K562 (cell line): ENCODE measurements at regions not wholly inside any gene's neighbourhood (a gene's known extent, or its start where the extent isn't known, plus 50 kb on each side); places are given as distances from the start of the nearest gene placed in this dataset.

Experiments used
- ATAC-seq: fragments of 200-7000 bp; cut with Tn5 transposase; 3 replicates; pipeline ENCODE4 v1.9.1; 2020; ENCODE audit warnings: moderate library complexity
- BruUV-seq: library from RNA; stranded (reverse); fragments of 400-500 nt; replicated peaks from 2 replicates; lab custom pipeline; 2021; lab: Mats Ljungman, UMichigan
- CTCF ChIA-PET: fragments of 300-600 bp; formaldehyde crosslinking; extraction: SDS; loops from one replicate; lab custom pipeline; 2021; ENCODE audit warnings: low intra/inter-chr PET ratio; lab: Yijun Ruan, JAX
- POLR2A ChIA-PET: fragments of 300-600, 350-650 bp; sonication (Branson Sonifier 250); formaldehyde crosslinking; extraction: SDS; loops from one replicate; lab custom pipeline; 2021; ENCODE audit warnings: antibody characterized with exemption, inconsistent platforms; lab: Yijun Ruan, JAX
- DNase-seq, 4 experiments: peaks; one replicate each; pipeline versions ENCODE4 v3.0.0 to v3.0.0-alpha.2; 2011 to 2018; ENCODE audit warnings: low spot score in 3 of 4, mixed read lengths in 3 of 4; ENCODE audit errors: extremely low read depth in 1 of 4
- FAIRE-seq: peaks from 2 replicates; lab custom pipeline; 2011; peaks lifted over from hg19 to GRCh38; lab: Jason Lieb, UNC
- H2AFZ ChIP-seq: 2 replicates; pipeline ENCODE4 v1.6.0; 2011; ENCODE audit warnings: low read depth, low read length, control low read depth, inconsistent platforms
- H3K27ac ChIP-seq: fragments of 200-600 bp; 3 replicates; pipeline ENCODE4 v1.8.0; 2011; ENCODE audit warnings: low read depth, mild to moderate bottlenecking, control low read depth, inconsistent platforms, low read length, moderate library complexity, mixed read lengths; ENCODE audit errors: extremely low read depth
- H3K27me3 ChIP-seq, 2 experiments: fragments of 300-600 bp in 1 of 2; 2 replicates in 1 of 2; 3 replicates in 1 of 2; pipeline versions ENCODE4 v1.6.0 to v1.8.0; 2011; ENCODE audit warnings: inconsistent platforms in 2 of 2, low read length in 2 of 2, mild to moderate bottlenecking in 1 of 2, mixed read lengths in 1 of 2, moderate library complexity in 1 of 2; ENCODE audit not compliant: control insufficient read depth in 2 of 2, insufficient read depth in 2 of 2
- H3K36me3 ChIP-seq: fragments of 300-600 bp; 3 replicates; pipeline ENCODE4 v1.8.0; 2011; ENCODE audit warnings: mild to moderate bottlenecking, low read length, inconsistent platforms; ENCODE audit not compliant: control insufficient read depth, insufficient read depth
- H3K4me1 ChIP-seq, 2 experiments: fragments of 200-600 bp in 1 of 2; replicated peaks in 1 of 2; 2 replicates in 1 of 2; 3 replicates in 1 of 2; pipeline versions ENCODE4 v1.5.1 to v1.8.0; 2011; ENCODE audit warnings: inconsistent platforms in 2 of 2, low read length in 2 of 2, mild to moderate bottlenecking in 1 of 2, mixed read lengths in 1 of 2, moderate library complexity in 1 of 2; ENCODE audit not compliant: control insufficient read depth in 2 of 2, insufficient read depth in 2 of 2
- H3K4me2 ChIP-seq: 2 replicates; pipeline ENCODE4 v1.6.1; 2011; ENCODE audit warnings: low read length, control low read depth, inconsistent platforms, mixed read lengths; ENCODE audit not compliant: insufficient read depth
- H3K4me3 ChIP-seq: fragments of 200-600 bp; sonication (generic), shearing (Covaris generic); 2 replicates; pipeline ENCODE4 v1.5.1; 2016; ENCODE audit warnings: control low read depth, inconsistent platforms
- H3K79me2 ChIP-seq: fragments of 200-600 bp; 3 replicates; pipeline ENCODE4 v1.8.0; 2011; ENCODE audit warnings: low read length, inconsistent platforms; ENCODE audit not compliant: control insufficient read depth, insufficient read depth
- H3K9ac ChIP-seq, 2 experiments: 2 replicates each; pipeline versions ENCODE4 v1.6.0 to v1.6.1; 2011; ENCODE audit warnings: low read depth in 2 of 2, low read length in 2 of 2, control low read depth in 1 of 2, inconsistent platforms in 1 of 2, mild to moderate bottlenecking in 1 of 2, mixed read lengths in 1 of 2; ENCODE audit not compliant: insufficient read depth in 1 of 2
- H3K9me1 ChIP-seq: one replicate; pipeline ENCODE4 v1.6.0; 2011; ENCODE audit warnings: inconsistent platforms, mild to moderate bottlenecking, low read length, moderate library complexity; ENCODE audit not compliant: control insufficient read depth, insufficient read depth
- H3K9me3 ChIP-seq: replicated peaks from 2 replicates; pipeline ENCODE4 v1.5.1; 2011; ENCODE audit warnings: low read depth, low read length, inconsistent platforms; ENCODE audit not compliant: control insufficient read depth, insufficient read depth
- H4K20me1 ChIP-seq: replicated peaks from 2 replicates; pipeline ENCODE4 v1.6.1; 2011; ENCODE audit warnings: low read length, inconsistent platforms, mixed read lengths; ENCODE audit not compliant: control insufficient read depth, insufficient read depth
- CCNT2 ChIP-seq: IDR thresholded peaks from 2 replicates; pipeline ENCODE4 v1.6.1; 2011; ENCODE audit warnings: borderline replicate concordance, low read depth, mild to moderate bottlenecking, moderate library complexity, mixed read lengths, low read length; ENCODE audit not compliant: insufficient read length; ENCODE audit errors: extremely low read depth
- HDGF ChIP-seq: fragments of 450-650 bp; IDR thresholded peaks from 2 replicates; pipeline ENCODE4 v1.6.1; 2016
- MCM5 ChIP-seq: fragments of 450-650 bp; IDR thresholded peaks from 2 replicates; pipeline ENCODE4 v1.6.1; 2016; ENCODE audit warnings: low read depth
- RAD51 ChIP-seq: fragments of 450-650 bp; IDR thresholded peaks from 2 replicates; pipeline ENCODE4 v1.7.1; 2016; ENCODE audit warnings: low read depth, mild to moderate bottlenecking, borderline replicate concordance
- SMAD4 ChIP-seq: fragments of 250-450 bp; sonication (Bioruptor Pico); conservative IDR thresholded peaks from 2 replicates; pipeline ENCODE4 v1.8.0; 2021; ENCODE audit warnings: inconsistent platforms, mild to moderate bottlenecking, moderate library complexity
- ZMIZ1 ChIP-seq, 2 experiments: fragments of 150-350 bp in 1 of 2; IDR thresholded peaks; 2 replicates each; pipeline ENCODE4 v1.6.1; 2012 to 2016; ENCODE audit warnings: low read depth in 2 of 2, low read length in 2 of 2, mild to moderate bottlenecking in 1 of 2, moderate library complexity in 1 of 2
- ZNF124 ChIP-seq: sonication (generic); formaldehyde crosslinking; IDR thresholded peaks from 2 replicates; pipeline ENCODE4 v1.8.1; 2022; ENCODE audit warnings: missing genetic modification reagents
- ZNF134 ChIP-seq: fragments of 250-450 bp; sonication (Bioruptor Pico); conservative IDR thresholded peaks from 2 replicates; pipeline ENCODE4 v1.4.0; 2020
- ZNF699 ChIP-seq: fragments of 250-450 bp; sonication (Bioruptor Pico); IDR thresholded peaks from 2 replicates; pipeline ENCODE4 v1.8.0; 2021; ENCODE audit warnings: mild to moderate bottlenecking, moderate library complexity; ENCODE audit not compliant: insufficient replicate concordance
- WGBS: fragments of 100-300 bp; shearing (Covaris generic); methylation state at CpG from one replicate; pipeline ENCODE4 v1.1.6; 2016; ENCODE audit warnings: low coverage, mixed read lengths; ENCODE audit not compliant: insufficient coverage; ENCODE audit errors: missing lambda C conversion rate; 5-methylcytosine and 5-hydroxymethylcytosine counted together
- in situ Hi-C: fragments of 300-500 bp; cut with MboI; formaldehyde crosslinking; loops from 4 replicates; pipeline ENCODE4 v1.15.0; 2018; ENCODE audit warnings: inconsistent platforms, mixed read lengths
- intact Hi-C: fragments of 100-400 bp; cut with micrococcal nuclease; formaldehyde crosslinking; loops from 2 replicates; pipeline ENCODE4 v1.14.2; 2022

DNA sequence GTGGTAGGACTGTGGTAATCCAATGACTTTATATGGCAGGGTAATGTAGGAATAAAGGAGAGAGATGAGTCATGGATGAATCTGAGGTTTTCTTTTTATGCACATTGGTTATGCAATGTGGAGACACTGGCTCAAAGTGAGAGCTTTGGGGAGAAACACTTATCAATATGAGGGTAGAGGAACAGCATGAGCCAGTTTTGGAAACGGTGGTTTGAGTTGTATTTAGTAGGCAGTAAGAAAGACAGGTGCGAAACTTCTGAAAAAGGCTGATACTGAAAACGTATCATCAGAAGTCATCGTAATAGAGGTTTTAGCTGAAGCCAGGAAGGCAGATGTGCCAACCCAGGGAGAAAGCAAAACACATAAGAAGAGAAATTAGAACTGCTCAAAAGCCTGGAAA is 854.8 kb upstream of the SEL1L start:
- TF ChIP-seq ZNF124 (CRISPR knock-in tag) (no peak), RAD51 (no peak), SMAD4 (CRISPR knock-in tag) (no peak), ZMIZ1 (IDR thresholded peaks at IDR 0.05; ENCODE audit: low read depth in 2 of 2, low read length in 2 of 2) (no peak), ZNF699 (CRISPR knock-in tag) (no peak), HDGF (no peak), ZNF134 (no peak), CCNT2 (no peak), MCM5 (no peak)
- Histone ChIP-seq H3K27ac (no peak overlapping the region), H3K9me3 (no peaks in the 10 kb centered on the region), H3K36me3 (no peaks in the 10 kb centered on the region), H3K27me3 (no peaks in the 10 kb centered on the region), H3K4me1 (no peaks in the 10 kb centered on the region), H2AFZ (no peak overlapping the region), H3K9me1 (no peaks in the 10 kb centered on the region), H3K4me2 (no peak overlapping the region), H3K79me2 (no peaks in the 10 kb centered on the region), H3K9ac (no peak overlapping the region), H4K20me1 (no peaks in the 10 kb centered on the region), H3K4me3 (no peak overlapping the region)
- no peak for ATAC-seq
- BruUV-seq: no TSS peak
- POLR2A ChIA-PET: no interaction called here
- no peak for FAIRE-seq
- no peak for DNase-seq
- CTCF ChIA-PET: no interaction called here
- in situ Hi-C loops (no loop called here), intact Hi-C loops (no loop called here)
- WGBS: 0% methylated on average over 4 of the region's 4 CpGs
